ENCODE measurements at regions not wholly inside any gene's neighbourhood (a gene's known extent, or its start where the extent isn't known, plus 50 kb on each side); places are given as distances from the start of the nearest gene placed in this dataset.
A peak's percentile ranks its signal among the peaks of the same experiment; 100 is the strongest.

- peak; percentile 26 for DNase-seq (ENCODE audit: low read depth)
- TF ChIP-seq CTCF (IDR thresholded peaks at IDR 0.05; ENCODE audit: insufficient read depth, low read depth, low read length, missing control alignments), result no peak
- no peak overlapping the region for H3K4me3 ChIP-seq (ENCODE audit: low read depth, low read length)
Measured at GRCh38 chr7:20466543-20467021, 135.9 kb downstream of the ITGB8 start.

GRCh38 chr7:20470082-20470481 is 139.4 kb downstream of the ITGB8 start:
- no peak for DNase-seq (ENCODE audit: low read depth)
- H3K4me3 ChIP-seq (ENCODE audit: low read depth, low read length), result no peak overlapping the region
- no peak for TF ChIP-seq CTCF (IDR thresholded peaks at IDR 0.05; ENCODE audit: insufficient read depth, low read depth, low read length, missing control alignments)

- no peak for DNase-seq (ENCODE audit: low read depth)
- TF ChIP-seq CTCF (IDR thresholded peaks at IDR 0.05; ENCODE audit: insufficient read depth, low read depth, low read length, missing control alignments), result no peak
- H3K4me3 ChIP-seq (ENCODE audit: low read depth, low read length), result no peak overlapping the region
Measured at GRCh38 chr7:20470726-20471125, 140.0 kb downstream of the ITGB8 start.

GRCh38 chr7:20474249-20474648 is 141.2 kb upstream of the ABCB5 start:
- TF ChIP-seq CTCF (IDR thresholded peaks at IDR 0.05; ENCODE audit: insufficient read depth, low read depth, low read length, missing control alignments), result no peak
- no peak for DNase-seq (ENCODE audit: low read depth)
- no peak overlapping the region for H3K4me3 ChIP-seq (ENCODE audit: low read depth, low read length)

- no peak overlapping the region for H3K4me3 ChIP-seq (ENCODE audit: low read depth, low read length)
- no peak for DNase-seq (ENCODE audit: low read depth)
- no peak for TF ChIP-seq CTCF (IDR thresholded peaks at IDR 0.05; ENCODE audit: insufficient read depth, low read depth, low read length, missing control alignments)
Measured at GRCh38 chr7:20475756-20476155, 139.7 kb upstream of the ABCB5 start.

GRCh38 chr7:20477067-20477466 is 138.4 kb upstream of the ABCB5 start:
- H3K4me3 ChIP-seq (ENCODE audit: low read depth, low read length), result no peak overlapping the region
- TF ChIP-seq CTCF (IDR thresholded peaks at IDR 0.05; ENCODE audit: insufficient read depth, low read depth, low read length, missing control alignments), result no peak
- no peak for DNase-seq (ENCODE audit: low read depth)

GRCh38 chr7:20479706-20480105 is 135.8 kb upstream of the ABCB5 start:
- H3K4me3 ChIP-seq (ENCODE audit: low read depth, low read length), result no peak overlapping the region
- no peak for DNase-seq (ENCODE audit: low read depth)
- no peak for TF ChIP-seq CTCF (IDR thresholded peaks at IDR 0.05; ENCODE audit: insufficient read depth, low read depth, low read length, missing control alignments)
